HUDEP-2 (cell line): ENCODE measurements at regions not wholly inside any gene's neighbourhood (a gene's known extent, or its start where the extent isn't known, plus 50 kb on each side); places are given as distances from the start of the nearest gene placed in this dataset.
A peak's percentile ranks its signal among the peaks of the same experiment; 100 is the strongest.

Experiments
- DNase-seq, 76 experiments: peaks; one replicate each; lab custom pipeline; 2025; ENCODE audit not compliant: unreplicated experiment in 76 of 76; lab: John Stamatoyannopoulos, UW

GRCh38 chr20:50284811-50285375 is 94.3 kb downstream of the CEBPB start:
- DNase-seq = no peak

GRCh38 chr20:50285376-50286173 is 94.9 kb downstream of the CEBPB start:
- DNase-seq = no peak

- DNase-seq = no peak
Measured at GRCh38 chr20:50286174-50286511, 95.5 kb downstream of the CEBPB start.

- no peak for DNase-seq
Measured at GRCh38 chr20:50286609-50287008, 96.0 kb downstream of the CEBPB start.

DNA sequence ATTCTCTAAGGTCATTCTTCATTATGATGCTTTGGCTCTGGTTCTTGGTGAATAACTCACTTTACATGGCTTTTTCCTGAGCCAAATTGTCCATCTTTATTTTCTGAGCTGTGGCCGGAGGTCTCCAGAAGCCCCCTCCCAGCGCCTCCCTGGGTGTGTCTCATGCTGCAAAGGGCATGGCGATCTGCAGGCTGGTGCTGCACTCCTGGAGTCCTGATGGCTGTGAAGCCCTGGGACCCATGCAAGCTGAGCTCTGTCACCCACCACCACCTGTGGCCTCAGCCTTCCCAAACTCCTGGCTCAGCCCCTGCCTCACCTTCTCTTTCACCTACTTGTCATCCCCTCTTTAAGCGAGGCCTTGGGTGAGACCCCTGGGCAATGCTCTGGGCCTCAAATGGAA is 96.9 kb downstream of the CEBPB start:
- DNase-seq = no peak

DNA sequence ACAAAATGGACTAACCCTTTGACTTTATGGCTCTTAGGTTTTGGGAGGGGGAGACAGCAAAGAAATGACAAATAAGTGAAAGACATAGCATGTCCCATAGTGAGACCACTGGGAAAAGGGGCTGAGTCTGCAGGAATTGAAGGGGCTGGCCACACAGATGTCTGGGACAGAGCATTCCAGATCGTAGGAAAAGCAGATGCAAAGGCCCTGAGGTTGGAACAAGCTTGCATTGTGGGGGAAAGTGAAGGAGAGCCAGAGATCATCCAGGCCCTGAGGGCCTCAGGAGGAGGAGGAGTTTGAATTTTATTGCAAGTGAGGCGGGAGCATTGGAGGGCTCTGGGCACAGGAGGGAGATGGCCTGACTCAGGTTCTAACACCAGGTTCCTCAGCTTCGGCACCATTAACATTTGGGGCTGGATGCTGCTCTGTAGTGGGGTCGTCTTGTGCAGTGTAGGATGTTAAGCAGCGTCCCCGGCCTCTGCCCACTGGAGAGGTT is 97.5 kb downstream of the CEBPB start:
- no peak for DNase-seq

DNA sequence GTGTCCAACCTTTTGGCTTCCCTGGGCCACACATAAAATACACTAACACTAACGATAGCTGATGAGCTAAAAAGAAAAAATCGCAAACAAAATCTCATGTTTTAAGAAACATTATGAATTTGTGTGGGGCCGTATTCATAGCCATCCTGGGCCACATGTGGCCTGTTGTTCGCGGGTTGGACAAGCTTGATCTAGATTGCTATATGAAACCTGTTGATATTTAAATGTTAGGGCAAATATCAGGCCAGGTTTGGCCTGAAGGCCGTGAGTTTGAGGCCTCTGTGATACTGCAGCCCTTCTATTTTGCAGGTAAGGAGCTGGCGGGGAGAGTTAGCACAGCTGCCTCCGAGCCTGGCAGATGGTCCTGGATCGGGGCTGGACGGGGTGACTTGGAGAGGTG is 99.0 kb downstream of the CEBPB start:
- DNase-seq = no peak

- DNase-seq = no peak
Measured at GRCh38 chr20:50290112-50290511, 99.5 kb downstream of the CEBPB start.

GRCh38 chr20:50290808-50291207 is 100.2 kb downstream of the CEBPB start:
- DNase-seq = no peak

DNA sequence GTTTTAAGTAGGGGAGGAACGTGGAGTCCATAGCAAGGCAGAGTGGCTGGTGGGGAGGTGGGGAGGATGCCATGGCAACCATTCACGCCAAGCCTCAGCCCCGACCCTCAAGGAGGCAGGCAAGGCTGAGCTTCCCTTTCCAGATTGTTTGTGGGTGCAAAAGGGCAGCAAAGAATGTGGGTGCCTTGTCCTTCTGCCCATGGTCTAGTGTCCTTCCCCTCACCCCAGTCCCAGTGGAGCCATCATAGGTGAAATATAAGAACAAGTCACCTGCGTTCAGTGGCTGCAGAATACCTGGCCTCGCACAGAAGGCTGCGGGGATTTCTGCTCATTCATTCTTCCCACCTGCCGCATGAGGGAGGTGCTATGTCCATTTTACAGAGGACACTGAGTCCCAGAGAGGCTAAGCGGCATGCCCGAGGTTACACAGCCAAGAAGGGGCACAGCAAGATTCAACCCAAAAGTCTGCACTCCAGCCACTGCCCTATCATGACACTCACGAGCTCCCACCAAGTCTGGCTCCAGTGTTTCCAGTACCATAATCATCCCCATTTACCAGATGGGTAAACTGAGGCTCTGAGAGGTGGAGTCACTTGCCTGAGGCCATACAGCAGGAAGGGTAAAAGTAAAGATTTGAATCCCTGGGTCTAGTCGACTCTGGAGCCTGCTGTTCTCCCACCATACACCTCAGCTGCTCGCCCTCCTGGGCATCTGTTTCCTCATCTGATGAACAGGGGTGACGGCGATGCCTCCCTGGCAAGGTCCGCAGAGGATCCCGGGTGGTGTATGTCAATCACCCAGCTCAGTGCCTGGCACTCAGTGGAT is 100.8 kb downstream of the CEBPB start:
- no peak for DNase-seq

GRCh38 chr20:50292079-50292590 is 101.5 kb downstream of the CEBPB start:
- DNase-seq = no peak

- DNase-seq = peak in 73 of 76 experiments; percentile 39 to 97 (median 88)
Measured at GRCh38 chr20:50292591-50293283, 102.1 kb downstream of the CEBPB start.

- DNase-seq = peak in 1 of 76 experiments; percentile 3
Measured at GRCh38 chr20:50293284-50294139, 102.9 kb downstream of the CEBPB start.

DNA sequence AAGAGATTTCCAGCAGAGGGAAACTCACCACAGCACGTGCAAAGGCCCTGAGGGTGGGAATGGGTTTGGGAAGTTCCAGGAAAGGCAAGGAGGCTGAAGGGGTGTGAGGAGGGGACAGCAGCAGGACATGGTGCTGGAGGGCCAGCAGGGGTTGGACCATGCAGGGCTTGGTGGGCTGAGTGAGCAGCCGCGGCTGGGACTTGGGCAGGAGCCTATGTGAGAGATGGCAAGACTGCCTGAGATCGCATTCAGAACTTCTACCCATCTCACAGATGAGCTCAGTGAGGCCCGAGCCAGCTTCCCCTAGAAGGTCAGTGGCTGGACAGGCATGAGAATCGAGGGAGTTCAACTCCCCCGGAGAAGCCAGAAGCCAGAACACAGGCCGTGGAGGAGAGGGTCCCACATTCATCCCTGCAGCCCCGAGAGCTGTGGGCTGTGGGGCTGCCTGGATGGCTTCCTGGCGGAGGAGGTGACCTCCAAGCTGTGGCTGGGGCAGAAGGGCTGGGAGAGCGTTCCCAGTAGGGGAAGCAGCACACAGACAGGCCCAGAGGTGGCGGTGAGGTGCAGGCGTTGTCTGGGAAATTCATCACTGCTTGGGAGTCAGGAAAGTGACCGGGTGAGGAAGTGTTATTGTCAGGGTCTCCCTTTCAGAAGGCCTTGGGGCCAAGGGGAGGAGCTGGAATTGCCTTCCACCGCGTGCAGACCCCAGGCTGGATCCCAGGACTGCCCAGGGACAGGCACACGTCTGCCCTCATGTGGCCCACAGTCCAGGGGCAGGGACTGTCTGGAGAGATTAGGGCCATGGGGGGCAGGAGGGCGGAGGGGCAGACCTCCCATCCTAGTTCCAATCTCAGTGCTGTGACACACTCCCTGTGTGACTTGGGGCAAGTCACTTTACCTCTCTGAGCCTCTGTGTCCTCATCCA is 103.8 kb downstream of the CEBPB start:
- no peak for DNase-seq

GRCh38 chr20:50295345-50295744 is 104.7 kb downstream of the CEBPB start:
- DNase-seq = no peak

- DNase-seq = no peak
Measured at GRCh38 chr20:50295762-50296449, 105.3 kb downstream of the CEBPB start.

DNA sequence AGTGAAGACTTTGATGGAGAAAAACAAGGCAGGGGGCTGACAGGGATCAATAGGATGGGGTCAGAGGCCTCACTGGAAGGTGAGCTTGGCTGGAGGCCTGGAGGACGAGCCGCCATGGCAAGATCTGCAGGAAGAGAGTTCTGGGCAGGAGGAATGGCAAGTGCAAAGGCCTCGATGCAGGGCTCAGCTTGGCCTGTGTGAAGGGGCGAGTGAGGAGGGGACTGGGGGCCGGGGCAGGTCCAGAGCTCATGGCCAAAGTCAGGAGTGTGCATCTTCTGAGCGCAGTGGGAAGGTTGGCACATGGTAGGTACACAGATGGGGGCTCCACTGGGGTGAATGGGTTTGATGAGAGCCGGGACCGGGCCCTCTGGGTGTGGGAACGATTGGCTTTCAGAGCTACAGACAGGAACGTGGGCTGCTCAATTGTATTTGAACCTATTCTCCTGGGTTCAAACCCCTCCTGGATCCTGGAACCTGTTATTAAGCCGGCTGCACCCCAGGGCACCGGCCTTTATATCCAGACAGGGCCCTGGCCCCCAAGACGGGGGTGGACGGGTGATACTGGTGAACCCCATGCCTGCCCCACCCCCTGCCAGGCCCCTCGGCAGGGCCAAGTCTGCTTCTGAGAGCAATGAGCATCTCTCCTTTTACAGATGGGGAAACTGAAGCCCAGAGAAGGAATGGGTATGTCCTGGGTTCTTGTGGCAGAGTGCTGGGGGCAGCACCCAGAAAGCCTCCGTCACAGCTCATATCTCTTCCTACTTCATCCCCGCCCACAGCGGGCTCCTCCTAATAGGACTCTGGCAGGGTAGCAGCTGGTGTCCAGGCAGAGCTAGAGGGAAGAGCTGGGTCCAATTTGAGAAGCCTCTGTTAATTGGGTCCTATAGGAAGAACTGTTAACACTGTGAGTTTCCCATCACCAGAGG is 106.1 kb downstream of the CEBPB start:
- DNase-seq = peak in 25 of 76 experiments; percentile 3 to 45 (median 14)
